ENCODE measurements at regions not wholly inside any gene's neighbourhood (a gene's known extent, or its start where the extent isn't known, plus 50 kb on each side); places are given as distances from the start of the nearest gene placed in this dataset.

DNA sequence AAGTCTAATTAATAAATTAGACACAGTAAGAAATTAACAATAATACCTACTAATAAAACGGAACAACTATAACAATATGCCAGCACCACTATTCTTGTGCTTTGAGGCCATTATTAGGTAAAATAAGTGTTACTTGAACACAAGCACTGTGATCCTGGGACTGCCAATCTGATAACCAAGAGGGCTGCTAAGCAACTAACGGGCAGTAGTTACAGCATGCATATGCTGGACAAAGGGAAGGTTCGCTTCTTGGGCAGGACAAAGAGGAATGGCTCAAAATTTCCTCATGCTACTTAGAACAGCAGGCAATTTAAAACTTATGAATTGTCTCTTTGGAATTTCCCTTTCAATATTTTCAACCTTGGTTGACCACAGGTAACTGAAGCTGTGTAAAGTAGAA lies 718.6 kb downstream of the SORCS3 start:
- no peak overlapping the region for H3K4me3 ChIP-seq (ENCODE audit: insufficient read depth, low read length)
- no peaks in the 10 kb centered on the region for H3K79me2 ChIP-seq (ENCODE audit: insufficient read depth, low read length)
- DNase-seq (ENCODE audit: insufficient read length, low spot score, missing footprints): no peak
- H3K4me2 ChIP-seq (ENCODE audit: insufficient read depth, low read length): no peak overlapping the region
- no peak overlapping the region for H3K27ac ChIP-seq (ENCODE audit: low read depth, low read length)
- no peaks in the 10 kb centered on the region for H3K27me3 ChIP-seq (ENCODE audit: insufficient read depth, low read length)
- no peaks in the 10 kb centered on the region for H3K36me3 ChIP-seq (ENCODE audit: insufficient read depth, low read length)
- H3K4me1 ChIP-seq (ENCODE audit: insufficient read depth, low read length): no peaks in the 10 kb centered on the region
- no peaks in the 10 kb centered on the region for H3K9me3 ChIP-seq (ENCODE audit: low read depth, low read length)
- no peak overlapping the region for H2AFZ ChIP-seq (ENCODE audit: low read length)
- H4K20me1 ChIP-seq (ENCODE audit: insufficient read depth, low read length): no peaks in the 10 kb centered on the region
- TF ChIP-seq, protein P1, sequence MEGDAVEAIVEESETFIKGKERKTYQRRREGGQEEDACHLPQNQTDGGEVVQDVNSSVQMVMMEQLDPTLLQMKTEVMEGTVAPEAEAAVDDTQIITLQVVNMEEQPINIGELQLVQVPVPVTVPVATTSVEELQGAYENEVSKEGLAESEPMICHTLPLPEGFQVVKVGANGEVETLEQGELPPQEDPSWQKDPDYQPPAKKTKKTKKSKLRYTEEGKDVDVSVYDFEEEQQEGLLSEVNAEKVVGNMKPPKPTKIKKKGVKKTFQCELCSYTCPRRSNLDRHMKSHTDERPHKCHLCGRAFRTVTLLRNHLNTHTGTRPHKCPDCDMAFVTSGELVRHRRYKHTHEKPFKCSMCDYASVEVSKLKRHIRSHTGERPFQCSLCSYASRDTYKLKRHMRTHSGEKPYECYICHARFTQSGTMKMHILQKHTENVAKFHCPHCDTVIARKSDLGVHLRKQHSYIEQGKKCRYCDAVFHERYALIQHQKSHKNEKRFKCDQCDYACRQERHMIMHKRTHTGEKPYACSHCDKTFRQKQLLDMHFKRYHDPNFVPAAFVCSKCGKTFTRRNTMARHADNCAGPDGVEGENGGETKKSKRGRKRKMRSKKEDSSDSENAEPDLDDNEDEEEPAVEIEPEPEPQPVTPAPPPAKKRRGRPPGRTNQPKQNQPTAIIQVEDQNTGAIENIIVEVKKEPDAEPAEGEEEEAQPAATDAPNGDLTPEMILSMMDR (IDR thresholded peaks at IDR 0.05; ENCODE audit: extremely low read depth, low read depth, low read length): no peak

DNA sequence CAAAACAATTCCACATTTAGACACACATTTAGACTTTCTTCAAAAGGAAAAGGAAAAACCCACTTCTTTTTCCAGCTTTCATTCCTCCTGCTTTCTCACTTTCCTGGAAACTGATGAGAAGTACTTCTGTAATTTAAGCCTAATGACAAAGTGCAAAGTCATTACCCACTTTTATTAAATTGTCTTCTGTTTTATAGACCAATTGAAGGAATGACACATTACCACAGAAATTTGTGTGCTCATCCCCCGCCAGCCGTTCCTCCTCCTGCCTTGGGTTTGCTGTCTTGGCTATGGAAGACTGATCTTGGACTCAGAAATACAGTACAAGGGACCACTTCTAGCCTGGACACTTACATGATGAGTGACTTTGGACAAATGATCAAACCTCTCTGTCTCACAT lies 717.8 kb downstream of the SORCS3 start:
- Histone ChIP-seq H3K4me1 (ENCODE audit: insufficient read depth, low read length) (no peaks in the 10 kb centered on the region), H3K9me3 (ENCODE audit: low read depth, low read length) (peaks cover 3% of the 10 kb centered on the region), H4K20me1 (ENCODE audit: insufficient read depth, low read length) (no peaks in the 10 kb centered on the region), H3K4me3 (ENCODE audit: insufficient read depth, low read length) (no peak overlapping the region), H3K4me2 (ENCODE audit: insufficient read depth, low read length) (no peak overlapping the region), H3K36me3 (ENCODE audit: insufficient read depth, low read length) (no peaks in the 10 kb centered on the region), H3K27ac (ENCODE audit: low read depth, low read length) (no peak overlapping the region), H3K79me2 (ENCODE audit: insufficient read depth, low read length) (no peaks in the 10 kb centered on the region), H3K27me3 (ENCODE audit: insufficient read depth, low read length) (no peaks in the 10 kb centered on the region), H2AFZ (ENCODE audit: low read length) (no peak overlapping the region)
- DNase-seq (ENCODE audit: insufficient read length, low spot score, missing footprints): peak; percentile 22
- TF ChIP-seq, protein P1 (IDR thresholded peaks at IDR 0.05; ENCODE audit: extremely low read depth, low read depth, low read length): no peak

DNA sequence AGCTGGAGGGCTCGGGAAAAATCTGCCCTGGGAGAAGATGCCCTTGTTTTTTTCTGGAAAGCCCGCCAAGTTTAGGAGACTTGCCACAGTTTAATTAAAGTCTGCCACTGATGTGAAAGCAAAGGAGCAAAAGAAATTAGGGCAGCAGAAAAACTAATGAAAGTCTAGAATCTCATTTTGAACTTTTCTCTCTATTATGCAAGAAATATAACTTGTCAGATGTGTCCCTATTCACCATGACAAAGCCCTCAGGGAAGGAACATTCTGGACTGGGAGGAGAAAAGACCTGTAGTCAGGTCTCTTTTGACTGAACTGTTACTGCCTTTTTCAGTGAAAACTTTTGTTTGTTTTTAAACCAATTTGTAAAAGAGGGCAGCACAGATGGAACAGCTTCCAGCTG lies 715.5 kb downstream of the SORCS3 start:
- Histone ChIP-seq H3K4me2 (ENCODE audit: insufficient read depth, low read length) (no peak overlapping the region), H3K9me3 (ENCODE audit: low read depth, low read length) (peaks cover 6% of the 10 kb centered on the region), H4K20me1 (ENCODE audit: insufficient read depth, low read length) (no peaks in the 10 kb centered on the region), H3K27me3 (ENCODE audit: insufficient read depth, low read length) (no peaks in the 10 kb centered on the region), H3K79me2 (ENCODE audit: insufficient read depth, low read length) (no peaks in the 10 kb centered on the region), H3K36me3 (ENCODE audit: insufficient read depth, low read length) (no peaks in the 10 kb centered on the region), H3K27ac (ENCODE audit: low read depth, low read length) (no peak overlapping the region), H3K4me1 (ENCODE audit: insufficient read depth, low read length) (no peaks in the 10 kb centered on the region), H3K4me3 (ENCODE audit: insufficient read depth, low read length) (no peak overlapping the region), H2AFZ (ENCODE audit: low read length) (no peak overlapping the region)
- no peak for DNase-seq (ENCODE audit: insufficient read length, low spot score, missing footprints)
- TF ChIP-seq, protein P1 (IDR thresholded peaks at IDR 0.05; ENCODE audit: extremely low read depth, low read depth, low read length): no peak

DNA sequence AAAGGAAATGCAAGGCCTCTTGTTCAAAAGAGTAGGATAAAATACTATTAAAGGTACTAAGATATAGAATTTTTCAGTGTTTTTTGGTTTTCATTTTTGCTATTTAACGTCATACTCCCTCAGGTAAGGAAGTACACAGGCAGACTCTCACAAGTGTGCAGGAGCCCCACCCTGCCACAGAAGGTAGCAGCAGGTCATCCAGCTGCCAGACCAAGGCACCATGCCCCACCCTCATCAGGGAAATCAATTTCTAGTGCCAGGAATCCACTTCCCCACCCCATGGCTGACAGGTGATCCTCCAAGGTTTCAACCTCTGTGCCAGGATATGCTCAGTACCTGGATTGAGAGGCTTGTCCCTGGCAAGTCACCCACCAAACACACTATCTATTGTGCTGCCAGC lies 712.9 kb downstream of the SORCS3 start:
- Histone ChIP-seq H3K79me2 (ENCODE audit: insufficient read depth, low read length) (no peaks in the 10 kb centered on the region), H3K4me1 (ENCODE audit: insufficient read depth, low read length) (no peaks in the 10 kb centered on the region), H3K4me2 (ENCODE audit: insufficient read depth, low read length) (no peak overlapping the region), H4K20me1 (ENCODE audit: insufficient read depth, low read length) (no peaks in the 10 kb centered on the region), H3K4me3 (ENCODE audit: insufficient read depth, low read length) (no peak overlapping the region), H3K27me3 (ENCODE audit: insufficient read depth, low read length) (no peaks in the 10 kb centered on the region), H2AFZ (ENCODE audit: low read length) (no peak overlapping the region), H3K27ac (ENCODE audit: low read depth, low read length) (no peak overlapping the region), H3K36me3 (ENCODE audit: insufficient read depth, low read length) (no peaks in the 10 kb centered on the region), H3K9me3 (ENCODE audit: low read depth, low read length) (peaks cover 8% of the 10 kb centered on the region)
- no peak for DNase-seq (ENCODE audit: insufficient read length, low spot score, missing footprints)
- TF ChIP-seq, protein P1 (IDR thresholded peaks at IDR 0.05; ENCODE audit: extremely low read depth, low read depth, low read length): no peak
